IPS-18c (cell line): ENCODE measurements at regions not wholly inside any gene's neighbourhood (a gene's known extent, or its start where the extent isn't known, plus 50 kb on each side); places are given as distances from the start of the nearest gene placed in this dataset.
"Not testable (repeated sequence)": the region's sequence is repeated elsewhere in the genome, so short reads cannot be mapped to it uniquely, and the experiment has no call there.

Source experiments
- H3K4me3 ChIP-seq: 2 replicates; pipeline ENCODE4 v1.7.0; 2013; ENCODE audit warnings: low read depth, mild to moderate bottlenecking, low read length, moderate library complexity; ENCODE audit not compliant: insufficient read depth
- H3K9me3 ChIP-seq: one replicate; pipeline ENCODE4 v1.6.1; 2013; ENCODE audit warnings: mild to moderate bottlenecking, low read length, moderate library complexity; ENCODE audit not compliant: control insufficient read depth, insufficient read depth

DNA sequence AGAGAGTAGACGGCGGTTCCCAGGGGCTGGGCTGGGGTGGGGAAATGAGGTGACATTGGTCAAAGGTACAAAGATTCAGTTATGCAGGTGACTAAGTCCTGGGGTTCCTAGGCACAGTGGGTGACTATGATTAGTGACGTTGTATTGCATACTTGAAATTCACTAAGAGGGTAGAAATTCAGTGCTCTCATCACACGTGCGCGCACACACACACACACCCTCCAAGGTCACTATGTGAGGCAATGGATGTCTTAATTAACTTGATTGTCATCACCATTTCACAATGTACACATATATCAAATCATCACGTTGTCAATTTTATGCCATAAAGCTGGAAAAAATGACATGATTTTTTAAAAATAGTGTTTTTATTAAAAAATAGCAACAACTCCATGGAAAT is 92.9 kb upstream of the ALKAL2 start:
- Histone ChIP-seq H3K9me3 (no peaks in the 10 kb centered on the region), H3K4me3 (no peak overlapping the region)

DNA sequence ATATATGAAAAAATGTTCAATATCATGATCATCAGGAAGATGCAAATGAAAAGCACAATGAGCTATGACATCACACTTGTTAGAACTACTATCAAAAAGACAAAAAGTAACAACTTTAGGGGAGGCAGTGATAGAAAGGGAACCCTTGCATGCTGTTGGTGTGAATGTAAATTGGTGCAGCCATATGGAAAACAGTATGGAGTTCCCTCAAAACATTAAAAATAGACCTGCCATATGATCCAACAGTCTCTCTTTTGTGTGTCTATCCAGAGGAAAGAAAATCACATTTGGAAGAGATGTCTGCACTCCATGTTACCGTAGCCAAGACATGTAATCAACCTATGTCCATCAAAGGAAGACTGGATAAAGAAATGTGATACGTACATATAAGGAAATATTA is 92.3 kb upstream of the ALKAL2 start:
- H3K4me3 ChIP-seq: no peak overlapping the region
- no peaks in the 10 kb centered on the region for H3K9me3 ChIP-seq

DNA sequence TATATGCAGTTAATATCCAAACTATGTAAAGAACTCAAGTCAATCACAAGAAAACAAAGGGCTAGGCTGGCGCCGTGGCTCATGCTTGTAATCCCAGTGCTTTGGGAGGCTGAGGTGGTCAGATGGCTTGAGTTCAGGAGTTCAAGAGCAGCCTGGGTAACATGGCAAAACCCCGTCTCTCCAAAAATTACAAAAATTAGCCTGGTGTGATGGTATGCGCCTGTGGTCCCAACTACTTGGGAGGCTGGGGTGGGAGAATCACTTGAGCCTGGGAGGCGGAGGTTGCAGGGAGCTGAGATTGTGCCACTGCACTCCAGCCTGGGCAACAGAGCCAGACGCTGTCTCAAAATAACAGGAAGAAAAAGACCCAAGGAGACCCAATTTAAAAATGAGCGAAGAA is 91.9 kb upstream of the ALKAL2 start:
- no peak overlapping the region for H3K4me3 ChIP-seq
- no peaks in the 10 kb centered on the region for H3K9me3 ChIP-seq

- H3K4me3 ChIP-seq: no peak overlapping the region
- H3K9me3 ChIP-seq: no peaks in the 10 kb centered on the region
Observed at GRCh38 chr2:378364-378763, 90.5 kb upstream of the ALKAL2 start.

- Histone ChIP-seq H3K4me3 (no peak overlapping the region), H3K9me3 (no peaks in the 10 kb centered on the region)
Observed at GRCh38 chr2:377414-377813, 89.5 kb upstream of the ALKAL2 start.

GRCh38 chr2:375956-376307 is 88.0 kb upstream of the ALKAL2 start:
- Histone ChIP-seq H3K9me3 (no peaks in the 10 kb centered on the region), H3K4me3 (no peak overlapping the region)

DNA sequence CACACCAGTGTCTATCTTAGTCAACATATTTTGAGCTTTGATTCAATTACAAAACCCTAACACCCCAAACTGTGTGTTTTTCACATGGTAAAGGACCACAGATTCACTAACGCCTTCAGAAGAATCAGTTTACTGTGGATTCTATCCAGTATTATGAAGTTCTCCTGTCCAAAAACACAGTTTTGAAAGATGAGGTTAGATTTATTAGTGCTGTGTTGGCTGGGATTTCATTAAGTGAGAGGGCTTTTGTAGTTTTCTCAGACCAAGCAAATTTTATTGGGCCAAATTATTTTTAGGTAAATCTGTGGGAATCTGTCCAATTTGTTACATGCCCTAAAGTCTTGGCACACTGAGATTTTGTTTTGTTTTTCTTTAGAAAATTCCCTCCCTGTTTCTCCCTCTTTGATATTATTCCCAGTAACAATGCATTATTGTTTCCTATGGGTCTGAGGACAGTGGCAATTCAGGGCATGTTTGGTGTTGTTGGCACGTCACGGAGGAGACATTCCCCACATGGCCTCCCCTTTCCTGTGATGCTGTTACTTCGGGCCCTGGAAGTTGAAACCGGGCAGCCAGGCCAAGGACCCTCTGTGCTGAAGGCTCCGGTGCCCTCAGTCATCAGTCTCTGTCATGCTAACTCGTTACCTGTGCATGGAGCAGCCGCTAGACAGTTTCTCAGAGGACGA is 87.5 kb upstream of the ALKAL2 start:
- H3K4me3 ChIP-seq: no peak overlapping the region
- no peaks in the 10 kb centered on the region for H3K9me3 ChIP-seq

DNA sequence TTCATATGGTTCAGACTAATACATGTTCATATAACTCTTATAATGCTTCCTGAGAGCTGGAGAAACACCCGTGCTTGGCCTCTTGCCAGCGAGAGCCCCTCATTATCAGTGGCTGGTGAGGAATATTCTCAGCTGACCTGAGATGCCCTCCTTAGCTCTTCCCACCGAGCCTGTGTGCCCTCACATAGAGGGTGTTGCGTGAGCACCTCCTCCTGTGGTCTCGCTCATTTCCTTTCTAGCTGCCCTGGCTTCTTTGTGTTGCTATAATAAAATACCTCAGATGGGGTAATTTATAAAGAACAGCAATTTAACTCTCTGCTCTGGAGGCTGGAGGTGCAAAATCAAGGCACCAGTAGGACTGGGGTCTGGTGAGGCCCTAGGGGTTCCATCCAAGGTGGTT is 80.5 kb upstream of the ALKAL2 start:
- no peaks in the 10 kb centered on the region for H3K9me3 ChIP-seq
- H3K4me3 ChIP-seq: no peak overlapping the region

DNA sequence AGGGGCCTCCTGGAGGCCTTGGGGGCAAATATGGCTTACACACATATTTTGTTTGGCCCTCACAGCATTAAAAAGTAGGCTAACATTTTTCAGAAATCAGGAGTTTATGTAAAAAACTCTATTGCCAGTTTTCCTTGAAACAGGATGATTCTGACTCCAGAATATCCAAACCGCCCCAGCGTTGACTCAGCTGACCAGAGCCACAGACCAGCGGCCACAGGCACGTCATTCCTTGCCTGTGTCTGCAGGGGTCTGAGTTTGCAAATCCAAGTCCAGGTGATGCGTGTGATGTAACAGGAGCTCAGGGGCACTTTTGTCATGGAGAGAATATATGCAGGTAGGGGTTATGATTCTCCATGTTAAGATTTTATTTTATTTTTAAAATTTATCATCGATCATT is 79.4 kb upstream of the ALKAL2 start:
- no peak overlapping the region for H3K4me3 ChIP-seq
- H3K9me3 ChIP-seq: no peaks in the 10 kb centered on the region

DNA sequence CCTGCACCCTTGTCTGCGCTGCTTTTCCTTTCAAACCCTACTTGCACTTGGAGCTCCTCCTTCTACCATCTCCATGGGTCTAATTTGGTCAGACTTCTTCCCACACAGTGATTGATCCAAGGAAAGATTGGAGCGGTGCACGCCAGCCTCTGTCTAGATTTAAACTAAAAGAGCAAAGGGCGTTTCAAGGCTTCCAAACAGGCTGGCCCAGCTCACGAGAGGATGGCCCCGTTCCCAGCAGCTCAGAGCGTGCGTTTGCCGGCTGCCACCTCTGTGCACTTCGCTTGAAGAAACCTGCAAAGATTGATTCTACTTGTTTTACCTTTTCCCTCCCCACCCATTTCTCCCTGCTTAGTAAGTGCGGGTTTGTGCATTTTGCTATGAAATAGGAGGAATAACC is 78.8 kb upstream of the ALKAL2 start:
- no peak overlapping the region for H3K4me3 ChIP-seq
- H3K9me3 ChIP-seq: no peaks in the 10 kb centered on the region

GRCh38 chr2:365367-366275 is 77.7 kb upstream of the ALKAL2 start:
- Histone ChIP-seq H3K9me3 (no peaks in the 10 kb centered on the region), H3K4me3 (no peak overlapping the region)

- no peak overlapping the region for H3K4me3 ChIP-seq
- no peaks in the 10 kb centered on the region for H3K9me3 ChIP-seq
Observed at GRCh38 chr2:363824-364470, 76.1 kb upstream of the ALKAL2 start.

GRCh38 chr2:362924-363323 is 75.0 kb upstream of the ALKAL2 start:
- no peaks in the 10 kb centered on the region for H3K9me3 ChIP-seq

GRCh38 chr2:360124-360523 is 72.2 kb upstream of the ALKAL2 start:
- H3K4me3 ChIP-seq: no peak overlapping the region
- H3K9me3 ChIP-seq: no peaks in the 10 kb centered on the region

More at GRCh38 chr2:362924-363323, 75.0 kb upstream of the ALKAL2 start:
- no peak overlapping the region for H3K4me3 ChIP-seq

DNA sequence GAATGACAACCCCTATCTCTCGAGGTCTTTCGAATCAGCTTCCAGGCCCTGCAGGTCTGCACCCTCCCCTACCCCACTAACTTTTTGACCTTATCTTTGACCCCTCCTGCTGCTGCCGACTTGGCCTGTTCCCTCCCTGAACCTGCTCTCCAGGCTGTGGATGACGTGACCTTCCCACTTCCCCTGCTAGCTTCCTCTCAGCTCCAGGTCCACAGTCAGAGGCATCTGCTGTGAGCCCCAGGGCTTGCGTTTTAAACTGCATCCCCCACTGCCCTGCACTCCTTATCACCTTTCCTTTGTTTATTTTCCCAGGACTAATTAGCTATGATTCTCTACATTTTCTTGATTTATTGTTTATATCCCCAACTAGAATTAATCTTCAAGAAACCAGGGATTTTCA is 71.2 kb upstream of the ALKAL2 start:
- no peak overlapping the region for H3K4me3 ChIP-seq
- no peaks in the 10 kb centered on the region for H3K9me3 ChIP-seq

- no peaks in the 10 kb centered on the region for H3K9me3 ChIP-seq
- no peak overlapping the region for H3K4me3 ChIP-seq
Observed at GRCh38 chr2:357811-358210, 69.9 kb upstream of the ALKAL2 start.

DNA sequence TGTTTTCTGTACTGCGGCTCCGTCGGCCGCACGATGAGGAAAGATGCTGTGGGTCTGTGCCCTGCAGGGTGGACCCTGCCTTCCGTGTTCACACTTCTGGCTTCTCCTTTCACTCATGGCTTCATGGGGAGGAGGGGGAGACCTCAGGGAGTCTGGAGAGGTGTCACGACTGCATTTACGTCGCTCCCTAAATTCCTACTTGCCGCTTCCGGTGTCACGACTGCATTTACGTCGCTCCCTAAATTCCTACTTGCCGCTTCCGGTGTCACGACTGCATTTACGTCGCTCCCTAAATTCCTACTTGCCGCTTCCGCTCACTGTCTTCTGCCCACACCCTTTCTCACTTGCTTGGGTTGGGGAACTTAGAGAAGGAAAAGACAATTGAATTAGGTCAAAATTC is 68.4 kb upstream of the ALKAL2 start:
- H3K4me3 ChIP-seq, H3K9me3 ChIP-seq: not testable (repeated sequence)

DNA sequence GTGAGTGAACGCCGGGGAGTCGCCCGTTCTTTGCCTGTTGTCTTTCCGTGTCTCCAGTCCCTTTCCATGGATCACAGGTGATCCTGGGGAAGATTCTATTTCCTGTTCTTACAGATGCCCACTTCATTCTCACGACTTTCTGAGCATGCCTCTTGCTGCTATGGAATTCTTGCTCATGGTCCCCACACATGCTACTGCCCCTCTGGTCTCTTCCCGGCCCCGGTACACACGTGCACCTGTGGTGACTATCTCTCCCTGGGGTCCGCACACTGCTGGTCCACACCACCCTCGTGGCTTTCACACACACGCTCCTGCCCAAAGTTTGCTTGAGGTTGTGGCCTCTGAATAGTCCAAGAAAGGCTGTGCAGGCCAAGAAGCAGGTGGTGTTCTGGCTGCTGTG is 67.9 kb upstream of the ALKAL2 start:
- no peak overlapping the region for H3K4me3 ChIP-seq
- no peaks in the 10 kb centered on the region for H3K9me3 ChIP-seq
